ENCODE measurements at regions not wholly inside any gene's neighbourhood (a gene's known extent, or its start where the extent isn't known, plus 50 kb on each side); places are given as distances from the start of the nearest gene placed in this dataset.
A peak's percentile ranks its signal among the peaks of the same experiment; 100 is the strongest.

- ChIA-PET POLR2A (ENCODE audit: low non-redundant PET) (no interaction called here), CTCF (no interaction called here)
- DNase-seq (ENCODE audit: low spot score), result no peak
- H3K27ac ChIP-seq, result no peak overlapping the region
- no peak for TF ChIP-seq CTCF (conservative IDR thresholded peaks at IDR 0.05; ENCODE audit: low read depth)
Observed at GRCh38 chr7:80279760-80280159, 145.1 kb downstream of the GNAI1 start.

GRCh38 chr7:80278737-80279136 is 144.1 kb downstream of the GNAI1 start:
- no peak for TF ChIP-seq CTCF (conservative IDR thresholded peaks at IDR 0.05; ENCODE audit: low read depth)
- CTCF ChIA-PET, result interaction anchor here (0.6 kb wide), 1 partner anchor 786 kb away, joined by 3 read pairs; no protein-coding TSS in a partner anchor

GRCh38 chr7:80277434-80278427 is 143.1 kb downstream of the GNAI1 start:
- ChIA-PET CTCF (interaction anchor here (0.7 kb wide), 1 partner anchor 144 kb away, joined by 4 read pairs; no protein-coding TSS in a partner anchor), POLR2A (ENCODE audit: low non-redundant PET) (no interaction called here)
- no peak overlapping the region for H3K27ac ChIP-seq
- peak; percentile 38 for DNase-seq (ENCODE audit: low spot score)
- TF ChIP-seq CTCF (conservative IDR thresholded peaks at IDR 0.05; ENCODE audit: low read depth), result no peak

More at GRCh38 chr7:80278737-80279136, 144.1 kb downstream of the GNAI1 start:
- no peak for DNase-seq (ENCODE audit: low spot score)
- POLR2A ChIA-PET (ENCODE audit: low non-redundant PET), result no interaction called here
- no peak overlapping the region for H3K27ac ChIP-seq
